Endothelial cell (in vitro differentiated cells): ENCODE measurements at regions not wholly inside any gene's neighbourhood (a gene's known extent, or its start where the extent isn't known, plus 50 kb on each side); places are given as distances from the start of the nearest gene placed in this dataset.

Experiments
- DNase-seq: peaks from one replicate; pipeline ENCODE4 v3.0.0; 2021; ENCODE audit warnings: low spot score
- H3K27ac Mint-ChIP-seq: one replicate; pipeline ENCODE4 v1.8.0; 2021; ENCODE audit warnings: mixed read lengths, inconsistent platforms; ENCODE audit not compliant: unreplicated experiment
- H3K27me3 Mint-ChIP-seq: one replicate; pipeline ENCODE4 v1.8.0; 2021; ENCODE audit warnings: mild to moderate bottlenecking, moderate library complexity, mixed read lengths, inconsistent platforms; ENCODE audit not compliant: unreplicated experiment
- H3K36me3 Mint-ChIP-seq: one replicate; pipeline ENCODE4 v1.8.0; 2021; ENCODE audit warnings: mild to moderate bottlenecking, low read depth, mixed read lengths, inconsistent platforms; ENCODE audit not compliant: unreplicated experiment
- H3K4me1 Mint-ChIP-seq: one replicate; pipeline ENCODE4 v1.8.0; 2021; ENCODE audit warnings: mild to moderate bottlenecking, mixed read lengths, inconsistent platforms; ENCODE audit not compliant: unreplicated experiment
- H3K4me3 Mint-ChIP-seq: one replicate; pipeline ENCODE4 v1.8.0; 2021; ENCODE audit warnings: mild to moderate bottlenecking, mixed read lengths, inconsistent platforms; ENCODE audit not compliant: unreplicated experiment
- H3K9me3 Mint-ChIP-seq: one replicate; pipeline ENCODE4 v1.8.0; 2021; ENCODE audit warnings: mixed read lengths, inconsistent platforms; ENCODE audit not compliant: unreplicated experiment
- CTCF ChIP-seq: fragments of 200-600 bp; sonication (generic); IDR thresholded peaks from one replicate; pipeline ENCODE4 v1.5.0; 2021; ENCODE audit warnings: antibody characterized with exemption; ENCODE audit not compliant: unreplicated experiment

DNA sequence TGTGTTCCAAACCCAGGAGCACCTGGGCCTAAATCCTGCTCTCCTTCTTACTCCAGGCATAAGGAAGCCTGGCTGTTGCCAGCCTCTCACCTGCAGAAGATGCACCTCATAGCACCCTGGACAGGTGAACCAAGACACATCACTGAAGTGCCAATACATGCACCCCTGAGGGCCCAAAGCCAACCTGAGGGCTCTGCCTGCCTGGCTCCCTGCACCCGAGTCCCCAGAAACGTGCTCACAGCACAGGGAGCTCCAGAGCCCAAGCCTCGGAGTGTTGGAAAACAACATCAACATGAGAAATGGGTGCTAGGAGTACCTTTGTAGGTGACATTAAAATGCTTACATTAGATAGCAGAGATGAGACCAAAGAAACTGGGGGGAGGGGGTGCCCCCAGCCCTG lies 96.3 kb upstream of the RAB6C start:
- no peaks in the 10 kb centered on the region for H3K36me3 Mint-ChIP-seq
- no peaks in the 10 kb centered on the region for H3K9me3 Mint-ChIP-seq
- TF ChIP-seq CTCF, result no peak
- H3K4me3 Mint-ChIP-seq, result no peak overlapping the region
- peaks cover 1% of the 10 kb centered on the region for H3K27me3 Mint-ChIP-seq
- no peak for DNase-seq
- no peak overlapping the region for H3K27ac Mint-ChIP-seq
- no peaks in the 10 kb centered on the region for H3K4me1 Mint-ChIP-seq

GRCh38 chr2:129884221-129884786 lies 95.2 kb upstream of the RAB6C start:
- TF ChIP-seq CTCF, result no peak
- no peaks in the 10 kb centered on the region for H3K9me3 Mint-ChIP-seq
- no peak for DNase-seq
- H3K27ac Mint-ChIP-seq, result no peak overlapping the region
- no peaks in the 10 kb centered on the region for H3K36me3 Mint-ChIP-seq
- H3K4me1 Mint-ChIP-seq, result peaks cover 4% of the 10 kb centered on the region
- peaks cover 6% of the 10 kb centered on the region for H3K27me3 Mint-ChIP-seq
- H3K4me3 Mint-ChIP-seq, result no peak overlapping the region

GRCh38 chr2:129885735-129886134 lies 93.7 kb upstream of the RAB6C start:
- Mint-ChIP-seq H3K36me3 (no peaks in the 10 kb centered on the region), H3K4me1 (peaks cover 5% of the 10 kb centered on the region), H3K4me3 (no peak overlapping the region), H3K9me3 (no peaks in the 10 kb centered on the region), H3K27me3 (peaks cover 6% of the 10 kb centered on the region), H3K27ac (no peak overlapping the region)
- no peak for TF ChIP-seq CTCF
- DNase-seq, result no peak

- DNase-seq, result no peak
- no peak for TF ChIP-seq CTCF
- Mint-ChIP-seq H3K27me3 (peaks cover 6% of the 10 kb centered on the region), H3K4me1 (peaks cover 7% of the 10 kb centered on the region), H3K4me3 (no peak overlapping the region), H3K27ac (no peak overlapping the region), H3K36me3 (no peaks in the 10 kb centered on the region), H3K9me3 (no peaks in the 10 kb centered on the region)
These were observed 91.7 kb upstream of the RAB6C start for GRCh38 chr2:129887688-129888266.

DNA sequence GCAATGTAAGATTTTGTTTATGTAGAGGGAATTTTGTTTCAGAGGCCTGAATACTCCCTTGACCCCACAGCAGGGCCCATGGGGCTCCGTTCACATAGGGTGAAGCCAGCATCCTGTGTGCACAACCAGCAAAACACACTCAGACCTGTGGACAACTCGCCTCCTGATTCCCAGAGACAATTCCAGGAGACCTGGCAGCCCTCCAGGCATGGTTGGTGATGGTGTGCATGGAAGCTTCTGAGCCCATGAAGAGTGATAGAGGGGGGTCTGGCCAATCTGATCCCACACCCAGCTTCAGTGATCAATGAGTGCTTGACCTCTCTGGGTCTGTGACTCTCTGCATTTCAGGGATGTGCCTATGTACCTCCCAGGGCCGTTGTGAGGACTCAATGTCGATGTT lies 91.0 kb upstream of the RAB6C start:
- H3K4me3 Mint-ChIP-seq, result no peak overlapping the region
- peaks cover 6% of the 10 kb centered on the region for H3K27me3 Mint-ChIP-seq
- peaks cover 7% of the 10 kb centered on the region for H3K4me1 Mint-ChIP-seq
- H3K27ac Mint-ChIP-seq, result no peak overlapping the region
- no peaks in the 10 kb centered on the region for H3K36me3 Mint-ChIP-seq
- no peak for TF ChIP-seq CTCF
- no peak for DNase-seq
- H3K9me3 Mint-ChIP-seq, result no peaks in the 10 kb centered on the region
